ENCODE measurements at regions not wholly inside any gene's neighbourhood (a gene's known extent, or its start where the extent isn't known, plus 50 kb on each side); places are given as distances from the start of the nearest gene placed in this dataset.
"Not testable (repeated sequence)": the region's sequence is repeated elsewhere in the genome, so short reads cannot be mapped to it uniquely, and the experiment has no call there.

DNA sequence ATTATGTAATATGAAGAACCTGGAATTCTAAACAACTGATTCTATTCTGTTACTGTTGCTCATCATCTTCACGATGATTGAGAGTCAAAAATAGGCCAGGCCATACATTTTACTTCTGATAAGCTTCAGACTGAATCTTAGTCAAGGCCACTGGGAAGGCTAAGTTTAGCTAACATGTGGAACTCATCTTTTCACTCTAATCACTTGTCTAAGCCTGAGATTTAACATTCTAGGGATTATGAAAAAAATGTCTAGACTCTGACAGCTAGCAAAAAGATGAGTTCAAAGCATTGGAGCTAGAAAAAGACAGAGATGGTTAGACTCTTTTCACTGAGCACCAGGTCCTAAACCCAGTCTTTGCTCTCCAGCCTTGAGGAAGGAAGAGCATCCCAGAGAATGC lies 656.2 kb upstream of the IGFBP7 start:
- TF ChIP-seq, protein P1, sequence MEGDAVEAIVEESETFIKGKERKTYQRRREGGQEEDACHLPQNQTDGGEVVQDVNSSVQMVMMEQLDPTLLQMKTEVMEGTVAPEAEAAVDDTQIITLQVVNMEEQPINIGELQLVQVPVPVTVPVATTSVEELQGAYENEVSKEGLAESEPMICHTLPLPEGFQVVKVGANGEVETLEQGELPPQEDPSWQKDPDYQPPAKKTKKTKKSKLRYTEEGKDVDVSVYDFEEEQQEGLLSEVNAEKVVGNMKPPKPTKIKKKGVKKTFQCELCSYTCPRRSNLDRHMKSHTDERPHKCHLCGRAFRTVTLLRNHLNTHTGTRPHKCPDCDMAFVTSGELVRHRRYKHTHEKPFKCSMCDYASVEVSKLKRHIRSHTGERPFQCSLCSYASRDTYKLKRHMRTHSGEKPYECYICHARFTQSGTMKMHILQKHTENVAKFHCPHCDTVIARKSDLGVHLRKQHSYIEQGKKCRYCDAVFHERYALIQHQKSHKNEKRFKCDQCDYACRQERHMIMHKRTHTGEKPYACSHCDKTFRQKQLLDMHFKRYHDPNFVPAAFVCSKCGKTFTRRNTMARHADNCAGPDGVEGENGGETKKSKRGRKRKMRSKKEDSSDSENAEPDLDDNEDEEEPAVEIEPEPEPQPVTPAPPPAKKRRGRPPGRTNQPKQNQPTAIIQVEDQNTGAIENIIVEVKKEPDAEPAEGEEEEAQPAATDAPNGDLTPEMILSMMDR (IDR thresholded peaks at IDR 0.05; ENCODE audit: insufficient read depth, low read length, poor library complexity, severe bottlenecking) = no peak
- Histone ChIP-seq H3K36me3 (ENCODE audit: control insufficient read depth, insufficient read depth, low read length) (no peaks in the 10 kb centered on the region), H3K4me3 (replicated peaks; ENCODE audit: low read depth, low read length) (no peak overlapping the region), H3K27me3 (replicated peaks; ENCODE audit: control insufficient read depth, insufficient read depth, low read length) (no peaks in the 10 kb centered on the region)
- no peak for DNase-seq (ENCODE audit: extremely low read depth, insufficient read length)

DNA sequence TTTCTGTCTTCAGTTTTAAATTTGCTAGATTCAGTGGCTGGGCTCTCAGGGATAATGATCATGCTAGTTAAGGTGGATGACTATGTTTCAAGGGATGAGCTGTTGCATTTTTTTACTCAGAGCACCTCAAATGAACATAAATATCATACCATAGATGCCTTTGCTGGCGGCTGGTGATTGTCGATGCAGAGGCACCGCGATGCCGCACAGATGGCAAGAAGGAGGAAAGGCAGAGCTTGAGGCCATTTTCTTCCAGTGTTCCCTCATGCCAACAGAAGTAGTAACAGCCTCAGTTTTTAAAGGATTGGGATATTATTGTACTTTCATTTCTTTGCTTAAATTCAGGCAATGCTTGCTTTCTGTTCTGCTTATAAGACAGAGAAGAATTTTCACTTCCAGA lies 654.7 kb upstream of the IGFBP7 start:
- H3K4me3 ChIP-seq (replicated peaks; ENCODE audit: low read depth, low read length) = no peak overlapping the region

DNA sequence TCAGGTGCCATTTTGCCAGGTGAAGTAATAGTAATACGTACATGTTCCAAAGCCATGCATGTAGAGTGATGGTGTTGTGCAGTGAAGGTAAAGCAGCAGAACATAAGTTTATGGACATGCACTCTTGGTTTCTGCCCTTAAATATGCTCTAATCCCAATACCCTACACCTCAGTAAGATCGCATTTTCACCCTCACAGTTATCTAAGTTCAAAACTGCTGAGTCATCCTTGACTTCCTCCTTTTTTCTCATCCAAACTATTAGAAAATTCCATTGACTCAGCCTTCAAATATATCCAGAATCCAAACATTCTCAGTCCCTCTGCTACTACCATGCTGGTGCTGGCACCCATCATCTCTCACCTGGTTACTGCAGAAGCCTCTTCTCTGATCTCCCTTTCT lies 652.9 kb upstream of the IGFBP7 start:
- Histone ChIP-seq H3K4me3 (replicated peaks; ENCODE audit: low read depth, low read length) (no peak overlapping the region), H3K27me3 (replicated peaks; ENCODE audit: control insufficient read depth, insufficient read depth, low read length) (no peaks in the 10 kb centered on the region), H3K36me3 (ENCODE audit: control insufficient read depth, insufficient read depth, low read length) (no peaks in the 10 kb centered on the region)
- DNase-seq (ENCODE audit: extremely low read depth, insufficient read length) = no peak
- TF ChIP-seq, protein P1 (IDR thresholded peaks at IDR 0.05; ENCODE audit: insufficient read depth, low read length, poor library complexity, severe bottlenecking) = no peak

More for the DNA sequence above, 654.7 kb upstream of the IGFBP7 start:
- no peaks in the 10 kb centered on the region for H3K36me3 ChIP-seq (ENCODE audit: control insufficient read depth, insufficient read depth, low read length)
- H3K27me3 ChIP-seq (replicated peaks; ENCODE audit: control insufficient read depth, insufficient read depth, low read length) = no peaks in the 10 kb centered on the region
- TF ChIP-seq, protein P1 (IDR thresholded peaks at IDR 0.05; ENCODE audit: insufficient read depth, low read length, poor library complexity, severe bottlenecking) = no peak
- no peak for DNase-seq (ENCODE audit: extremely low read depth, insufficient read length)

DNA sequence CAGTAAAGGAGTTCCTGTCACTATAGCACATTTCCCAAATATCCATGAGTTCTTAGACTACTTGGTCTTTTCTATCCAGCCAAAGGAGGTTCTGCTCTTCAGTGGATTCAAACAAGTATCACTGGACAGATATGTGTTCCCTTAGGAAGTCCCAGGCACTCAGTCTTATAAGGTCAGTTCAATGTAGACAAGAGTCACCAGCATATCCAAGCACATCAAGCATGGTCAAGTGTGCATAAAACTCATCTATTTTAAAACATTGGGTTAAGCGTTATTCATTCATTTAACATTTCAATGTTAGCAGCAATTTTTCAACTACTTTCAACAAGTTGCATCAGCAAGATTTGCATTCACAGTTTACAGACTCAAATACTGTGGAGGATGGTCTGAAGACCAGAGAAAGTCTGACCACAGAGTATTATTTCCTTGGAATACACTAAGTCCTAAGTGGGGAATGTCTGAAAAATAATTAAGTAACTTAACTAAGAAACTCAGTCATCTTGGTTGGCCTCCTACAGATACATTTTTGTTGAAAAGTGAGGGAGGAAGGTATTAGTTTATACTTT lies 630.5 kb upstream of the IGFBP7 start:
- no peaks in the 10 kb centered on the region for H3K27me3 ChIP-seq (replicated peaks; ENCODE audit: control insufficient read depth, insufficient read depth, low read length)
- H3K4me3 ChIP-seq (replicated peaks; ENCODE audit: low read depth, low read length) = no peak overlapping the region
- H3K36me3 ChIP-seq (ENCODE audit: control insufficient read depth, insufficient read depth, low read length) = no peaks in the 10 kb centered on the region
- DNase-seq (ENCODE audit: extremely low read depth, insufficient read length) = no peak
- TF ChIP-seq, protein P1 (IDR thresholded peaks at IDR 0.05; ENCODE audit: insufficient read depth, low read length, poor library complexity, severe bottlenecking) = no peak

DNA sequence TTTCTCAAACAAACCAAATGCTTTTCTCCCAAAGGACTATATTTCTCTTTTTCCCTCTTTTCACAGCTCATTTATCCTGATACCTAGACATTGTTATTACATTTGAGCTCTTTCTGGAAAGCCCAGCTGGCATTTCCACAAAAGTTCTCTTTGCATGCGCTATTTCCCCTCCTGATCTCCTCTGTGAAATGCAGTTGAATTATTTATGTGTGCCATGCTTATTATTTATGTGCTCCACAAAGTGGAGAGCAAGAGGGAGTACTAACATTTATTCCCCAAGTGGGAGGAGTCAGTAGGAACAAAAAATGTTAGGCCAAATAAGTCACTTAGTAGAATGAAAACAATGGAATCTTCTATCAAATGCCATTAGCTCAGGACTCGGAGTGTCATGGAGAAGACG lies 626.6 kb upstream of the IGFBP7 start:
- H3K4me3 ChIP-seq (replicated peaks; ENCODE audit: low read depth, low read length) = no peak overlapping the region
- no peak for DNase-seq (ENCODE audit: extremely low read depth, insufficient read length)
- no peaks in the 10 kb centered on the region for H3K27me3 ChIP-seq (replicated peaks; ENCODE audit: control insufficient read depth, insufficient read depth, low read length)
- no peaks in the 10 kb centered on the region for H3K36me3 ChIP-seq (ENCODE audit: control insufficient read depth, insufficient read depth, low read length)
- TF ChIP-seq, protein P1 (IDR thresholded peaks at IDR 0.05; ENCODE audit: insufficient read depth, low read length, poor library complexity, severe bottlenecking) = no peak

DNA sequence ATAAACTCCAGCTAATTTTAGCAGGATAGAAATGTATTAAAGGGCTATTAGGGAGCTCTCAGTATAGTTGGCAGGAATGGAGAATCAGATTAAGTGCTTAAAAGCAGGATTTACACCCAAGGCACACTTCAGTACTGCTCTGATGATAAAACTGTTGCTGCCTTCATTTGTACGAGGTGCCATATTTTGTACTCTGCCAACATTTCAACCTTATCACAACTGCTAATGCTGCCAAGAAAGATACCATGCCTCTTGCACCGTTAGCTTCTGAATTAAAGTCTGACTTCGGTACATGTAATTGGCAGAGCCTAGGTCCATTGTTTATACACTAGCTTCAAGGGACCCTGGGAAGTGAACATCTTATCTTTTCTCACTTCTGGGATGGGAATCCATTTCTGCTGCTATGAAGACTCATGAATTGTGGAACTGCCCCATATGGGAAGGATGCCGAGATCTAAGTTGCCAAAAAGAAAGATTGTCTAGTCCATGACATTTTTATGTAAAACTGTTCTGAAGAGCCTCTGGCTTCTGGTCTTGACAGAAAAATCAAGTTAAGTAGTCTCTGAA lies 624.0 kb upstream of the IGFBP7 start:
- Histone ChIP-seq H3K36me3 (ENCODE audit: control insufficient read depth, insufficient read depth, low read length) (no peaks in the 10 kb centered on the region), H3K4me3 (replicated peaks; ENCODE audit: low read depth, low read length) (no peak overlapping the region), H3K27me3 (replicated peaks; ENCODE audit: control insufficient read depth, insufficient read depth, low read length) (no peaks in the 10 kb centered on the region)
- DNase-seq (ENCODE audit: extremely low read depth, insufficient read length) = no peak
- TF ChIP-seq, protein P1 (IDR thresholded peaks at IDR 0.05; ENCODE audit: insufficient read depth, low read length, poor library complexity, severe bottlenecking) = no peak

DNA sequence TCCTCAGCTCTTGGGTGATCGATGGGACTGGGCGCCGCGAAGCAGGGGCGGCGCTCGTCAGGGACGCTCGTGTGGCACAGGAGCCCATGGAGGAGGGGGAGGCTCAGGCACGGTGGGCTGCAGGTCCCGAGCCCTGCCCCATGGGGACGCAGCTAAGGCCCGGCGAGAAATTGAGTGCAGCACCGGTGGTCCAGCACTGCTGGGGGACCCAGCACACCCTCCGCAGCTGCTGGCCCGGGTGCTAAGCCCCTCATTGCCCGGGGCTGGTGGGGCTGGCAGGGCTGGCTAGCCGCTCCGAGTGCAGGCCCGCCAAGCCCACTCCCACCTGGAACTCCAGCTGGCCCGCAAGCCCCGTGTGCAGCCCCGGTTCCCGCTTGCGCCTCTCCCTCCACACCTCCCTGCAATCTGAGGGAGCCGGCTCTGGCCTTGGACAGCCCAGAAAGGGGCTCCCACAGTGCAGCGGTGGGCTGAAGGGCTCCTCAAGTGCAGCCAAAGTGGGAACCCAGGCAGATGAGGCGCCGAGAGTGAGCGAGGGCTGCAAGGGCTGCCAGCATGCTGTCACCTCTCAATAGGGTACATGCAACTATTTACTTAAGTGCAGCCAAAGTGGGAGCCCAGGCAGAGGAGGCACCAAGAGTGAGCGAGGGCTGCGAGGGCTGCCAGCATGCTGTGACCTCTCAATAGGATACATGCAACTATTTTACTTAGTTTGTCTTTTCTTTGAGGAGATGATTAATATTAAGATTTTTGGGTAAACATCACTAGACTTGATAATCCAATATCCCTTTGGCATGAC lies 619.8 kb upstream of the IGFBP7 start:
- DNase-seq (ENCODE audit: extremely low read depth, insufficient read length); H3K36me3 ChIP-seq (ENCODE audit: control insufficient read depth, insufficient read depth, low read length): not testable (repeated sequence)

More for the DNA sequence above, 619.8 kb upstream of the IGFBP7 start:
- H3K27me3 ChIP-seq (replicated peaks; ENCODE audit: control insufficient read depth, insufficient read depth, low read length); H3K4me3 ChIP-seq (replicated peaks; ENCODE audit: low read depth, low read length): not testable (repeated sequence)

Data from GM06990 (cell line).